HG03039 (cell line): ENCODE measurements at regions not wholly inside any gene's neighbourhood (a gene's known extent, or its start where the extent isn't known, plus 50 kb on each side); places are given as distances from the start of the nearest gene placed in this dataset.

Experiments used
- ATAC-seq: cut with Tn5 transposase; IDR thresholded peaks from one replicate; pipeline ENCODE4 v1.9.1; 2021; ENCODE audit warnings: mild to moderate bottlenecking, moderate library complexity; ENCODE audit not compliant: unreplicated experiment

GRCh38 chr4:168028970-168029597 is 63.3 kb upstream of the ANXA10 start:
- ATAC-seq, result no peak

- no peak for ATAC-seq
Measured at GRCh38 chr4:168037676-168038075, 54.7 kb upstream of the ANXA10 start.

GRCh38 chr4:168039593-168039992 is 52.7 kb upstream of the ANXA10 start:
- no peak for ATAC-seq
